CD4-positive, alpha-beta T cell (primary cell): ENCODE measurements at regions not wholly inside any gene's neighbourhood (a gene's known extent, or its start where the extent isn't known, plus 50 kb on each side); places are given as distances from the start of the nearest gene placed in this dataset.

ENCODE experiments used
- ATAC-seq: fragments of 200-7000 bp; cut with Tn5 transposase; one replicate; pipeline ENCODE4 v1.10.0; 2022; ENCODE audit warnings: mild to moderate bottlenecking; ENCODE audit not compliant: poor library complexity
- CTCF ChIA-PET: fragments of 350-600 bp; sonication (Branson Sonifier 250); formaldehyde crosslinking; loops from one replicate; lab custom pipeline; 2021; ENCODE audit warnings: antibody characterized with exemption, inconsistent platforms; lab: Charles Lee
- POLR2A ChIA-PET: fragments of 350-600 bp; sonication (Branson Sonifier 250); formaldehyde crosslinking; loops from one replicate; lab custom pipeline; 2021; ENCODE audit warnings: antibody characterized with exemption, inconsistent platforms; lab: Charles Lee
- DNase-seq, 14 experiments: peaks; one replicate each; pipeline ENCODE4 v3.0.0-alpha.2; 2013 to 2020; ENCODE audit warnings: mixed read lengths in 2 of 14
- H3K27ac ChIP-seq, 2 donors: one replicate each; pipeline versions ENCODE4 v1.5.1 to v1.7.0; 2013; ENCODE audit warnings: low read length in 2 of 2, low read depth in 1 of 2, mild to moderate bottlenecking in 1 of 2
- H3K27me3 ChIP-seq, 2 experiments: 1 replicate in 1 of 2; 2 replicates in 1 of 2; pipeline versions ENCODE4 v1.6.1 to v1.7.0; 2013; ENCODE audit warnings: low read length in 2 of 2, control low read depth in 1 of 2, mild to moderate bottlenecking in 1 of 2, moderate library complexity in 1 of 2; ENCODE audit not compliant: insufficient read depth in 2 of 2, control insufficient read depth in 1 of 2
- H3K36me3 ChIP-seq: one replicate; pipeline ENCODE4 v1.6.1; 2013; ENCODE audit warnings: low read length, control low read depth; ENCODE audit not compliant: insufficient read depth
- H3K4me1 ChIP-seq: one replicate; pipeline ENCODE4 v1.6.1; 2013; ENCODE audit warnings: low read length, control low read depth; ENCODE audit not compliant: insufficient read depth
- H3K4me3 ChIP-seq: one replicate; pipeline ENCODE4 v1.5.1; 2013; ENCODE audit warnings: mild to moderate bottlenecking, low read length, moderate library complexity
- H3K9me3 ChIP-seq, 2 experiments: 1 replicate in 1 of 2; 2 replicates in 1 of 2; pipeline versions ENCODE4 v1.6.1 to v1.7.0; 2013; ENCODE audit warnings: low read length in 2 of 2, mild to moderate bottlenecking in 2 of 2, control low read depth in 1 of 2, moderate library complexity in 1 of 2; ENCODE audit not compliant: control insufficient read depth in 1 of 2, insufficient read depth in 1 of 2
- H3K27ac Mint-ChIP-seq: one replicate; pipeline ENCODE4 v1.8.0; 2020; ENCODE audit warnings: mixed read lengths
- H3K27me3 Mint-ChIP-seq: one replicate; pipeline ENCODE4 v1.8.0; 2021; ENCODE audit warnings: mixed read lengths
- H3K36me3 Mint-ChIP-seq: one replicate; pipeline ENCODE4 v1.8.0; 2021; ENCODE audit warnings: low read depth, mixed read lengths
- H3K4me1 Mint-ChIP-seq: one replicate; pipeline ENCODE4 v1.8.0; 2021; ENCODE audit warnings: low read depth, mixed read lengths
- H3K4me3 Mint-ChIP-seq: one replicate; pipeline ENCODE4 v1.8.0; 2020; ENCODE audit warnings: mild to moderate bottlenecking, mixed read lengths
- H3K9me3 Mint-ChIP-seq: one replicate; pipeline ENCODE4 v1.8.0; 2020; ENCODE audit warnings: mixed read lengths
- intact Hi-C, 2 experiments: fragments of 100-400 bp; cut with DNase I in 1 of 2; cut with micrococcal nuclease in 1 of 2; formaldehyde crosslinking; loops; one replicate each; pipeline versions ENCODE4 v1.15.1 to v1.9.0; 2023 to 2025; cut with DNase I, micrococcal nuclease
- TF ChIP-seq, protein P1 (sequence below): fragments of 200-600 bp; IDR thresholded peaks from one replicate; pipeline ENCODE4 v1.8.0; 2022; ENCODE audit warnings: antibody characterized with exemption, mild to moderate bottlenecking

DNA sequence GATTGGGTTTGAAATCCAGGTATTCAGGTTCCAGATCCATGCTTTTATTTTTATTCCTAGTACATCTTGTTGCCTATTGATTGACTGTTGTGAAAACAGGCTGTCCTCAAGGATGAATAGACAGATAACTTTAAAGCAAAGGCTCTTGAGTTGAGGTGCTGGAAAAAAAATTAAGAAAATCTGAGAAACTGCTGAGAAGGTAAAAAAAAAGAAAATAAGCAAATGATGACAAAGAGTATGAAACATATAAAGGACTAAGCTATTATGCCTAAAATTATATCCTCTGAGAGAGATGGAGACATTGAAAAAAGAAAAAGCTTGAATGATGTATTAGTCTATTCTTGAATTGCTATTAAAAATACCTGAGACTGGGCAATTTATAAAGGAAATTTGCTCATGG is 392.3 kb upstream of the RGS17 start:
- H3K27ac Mint-ChIP-seq: no peak overlapping the region
- H3K4me1 Mint-ChIP-seq: no peaks in the 10 kb centered on the region
- H3K36me3 ChIP-seq: no peaks in the 10 kb centered on the region
- intact Hi-C loops: no loop called here
- no peaks in the 10 kb centered on the region for H3K27me3 Mint-ChIP-seq
- POLR2A ChIA-PET: no interaction called here
- H3K4me3 Mint-ChIP-seq: no peak overlapping the region
- no peak overlapping the region for H3K4me3 ChIP-seq
- H3K4me1 ChIP-seq: no peaks in the 10 kb centered on the region
- DNase-seq: no peak
- no peak overlapping the region for H3K27ac ChIP-seq
- CTCF ChIA-PET: no interaction called here
- no peak for ATAC-seq
- no peaks in the 10 kb centered on the region for H3K36me3 Mint-ChIP-seq
- TF ChIP-seq, protein P1, sequence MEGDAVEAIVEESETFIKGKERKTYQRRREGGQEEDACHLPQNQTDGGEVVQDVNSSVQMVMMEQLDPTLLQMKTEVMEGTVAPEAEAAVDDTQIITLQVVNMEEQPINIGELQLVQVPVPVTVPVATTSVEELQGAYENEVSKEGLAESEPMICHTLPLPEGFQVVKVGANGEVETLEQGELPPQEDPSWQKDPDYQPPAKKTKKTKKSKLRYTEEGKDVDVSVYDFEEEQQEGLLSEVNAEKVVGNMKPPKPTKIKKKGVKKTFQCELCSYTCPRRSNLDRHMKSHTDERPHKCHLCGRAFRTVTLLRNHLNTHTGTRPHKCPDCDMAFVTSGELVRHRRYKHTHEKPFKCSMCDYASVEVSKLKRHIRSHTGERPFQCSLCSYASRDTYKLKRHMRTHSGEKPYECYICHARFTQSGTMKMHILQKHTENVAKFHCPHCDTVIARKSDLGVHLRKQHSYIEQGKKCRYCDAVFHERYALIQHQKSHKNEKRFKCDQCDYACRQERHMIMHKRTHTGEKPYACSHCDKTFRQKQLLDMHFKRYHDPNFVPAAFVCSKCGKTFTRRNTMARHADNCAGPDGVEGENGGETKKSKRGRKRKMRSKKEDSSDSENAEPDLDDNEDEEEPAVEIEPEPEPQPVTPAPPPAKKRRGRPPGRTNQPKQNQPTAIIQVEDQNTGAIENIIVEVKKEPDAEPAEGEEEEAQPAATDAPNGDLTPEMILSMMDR: no peak
- no peaks in the 10 kb centered on the region for H3K27me3 ChIP-seq
- H3K9me3 Mint-ChIP-seq: peaks cover 9% of the 10 kb centered on the region
- peaks cover 0 to 6% of the 10 kb centered on the region in 2 experiments for H3K9me3 ChIP-seq

- intact Hi-C loops: loop anchor here (5.0 to 10.0 kb wide), 2 partner anchors 480 to 647 kb away; no protein-coding TSS in a partner anchor
- H3K27me3 ChIP-seq: no peaks in the 10 kb centered on the region
- peak in 4 of 14 experiments; percentile 2 to 18 (median 11) for DNase-seq
- Mint-ChIP-seq H3K27me3 (no peaks in the 10 kb centered on the region), H3K9me3 (no peaks in the 10 kb centered on the region), H3K4me3 (no peak overlapping the region), H3K27ac (no peak overlapping the region), H3K36me3 (no peaks in the 10 kb centered on the region), H3K4me1 (no peaks in the 10 kb centered on the region)
- H3K4me1 ChIP-seq: no peaks in the 10 kb centered on the region
- H3K27ac ChIP-seq: no peak overlapping the region
- CTCF ChIA-PET: no interaction called here
- no peaks in the 10 kb centered on the region for H3K36me3 ChIP-seq
- peak; percentile 39 for ATAC-seq
- H3K4me3 ChIP-seq: no peak overlapping the region
- peaks cover 0 to 4% of the 10 kb centered on the region in 2 experiments for H3K9me3 ChIP-seq
- POLR2A ChIA-PET: no interaction called here
- TF ChIP-seq, protein P1: peak; percentile 47
Observed at GRCh38 chr6:153511896-153512496, 380.9 kb upstream of the RGS17 start.

- Histone ChIP-seq H3K9me3 (no peaks in the 10 kb centered on the region), H3K27me3 (no peaks in the 10 kb centered on the region), H3K4me1 (no peaks in the 10 kb centered on the region), H3K27ac (no peak overlapping the region), H3K4me3 (no peak overlapping the region), H3K36me3 (no peaks in the 10 kb centered on the region)
- DNase-seq: no peak
- no peaks in the 10 kb centered on the region for H3K9me3 Mint-ChIP-seq
- H3K36me3 Mint-ChIP-seq: no peaks in the 10 kb centered on the region
- no peaks in the 10 kb centered on the region for H3K4me1 Mint-ChIP-seq
- intact Hi-C loops: no loop called here
- no peak for ATAC-seq
- ChIA-PET CTCF (no interaction called here), POLR2A (no interaction called here)
- H3K27ac Mint-ChIP-seq: no peak overlapping the region
- no peak overlapping the region for H3K4me3 Mint-ChIP-seq
- TF ChIP-seq, protein P1: no peak
- H3K27me3 Mint-ChIP-seq: no peaks in the 10 kb centered on the region
Observed at GRCh38 chr6:153503810-153504209, 372.7 kb upstream of the RGS17 start.
